ENCODE measurements at regions not wholly inside any gene's neighbourhood (a gene's known extent, or its start where the extent isn't known, plus 50 kb on each side); places are given as distances from the start of the nearest gene placed in this dataset.

- DNase-seq: no peak
- Histone ChIP-seq H3K4me1 (replicated peaks in 1 of 2) (no peaks in the 10 kb centered on the region), H3K27me3 (no peaks in the 10 kb centered on the region), H3K27ac (no peak overlapping the region), H3K36me3 (replicated peaks in 1 of 2) (no peaks in the 10 kb centered on the region), H3K9me3 (replicated peaks in 1 of 3) (no peaks in the 10 kb centered on the region), H3K4me3 (no peak overlapping the region)
- intact Hi-C loops (cut with DNase I): no loop called here
- TF ChIP-seq CTCF (IDR thresholded peaks at IDR 0.05): no peak
- TF ChIP-seq POLR2A (IDR thresholded peaks at IDR 0.05): no peak
Measured at GRCh38 chr12:84290168-84290567, 622.4 kb downstream of the SLC6A15 start.

- intact Hi-C loops (cut with DNase I): no loop called here
- WGBS, 4 donors: 52 to 71% (median 67%) methylated on average over 2 of the region's 2 CpGs
- TF ChIP-seq CTCF (IDR thresholded peaks at IDR 0.05) (no peak), POLR2A (IDR thresholded peaks at IDR 0.05) (no peak)
- no peaks in the 10 kb centered on the region for H3K27me3 ChIP-seq
- no peak overlapping the region for H3K4me3 ChIP-seq
- H3K36me3 ChIP-seq (replicated peaks in 1 of 2): no peaks in the 10 kb centered on the region
- no peaks in the 10 kb centered on the region for H3K4me1 ChIP-seq (replicated peaks in 1 of 2)
- H3K9me3 ChIP-seq (replicated peaks in 1 of 3): peaks cover 0 to 3% (median 0%) of the 10 kb centered on the region in 3 donors
- no peak for DNase-seq
- no peak overlapping the region for H3K27ac ChIP-seq
Measured at GRCh38 chr12:84277986-84278385, 634.6 kb downstream of the SLC6A15 start.

DNA sequence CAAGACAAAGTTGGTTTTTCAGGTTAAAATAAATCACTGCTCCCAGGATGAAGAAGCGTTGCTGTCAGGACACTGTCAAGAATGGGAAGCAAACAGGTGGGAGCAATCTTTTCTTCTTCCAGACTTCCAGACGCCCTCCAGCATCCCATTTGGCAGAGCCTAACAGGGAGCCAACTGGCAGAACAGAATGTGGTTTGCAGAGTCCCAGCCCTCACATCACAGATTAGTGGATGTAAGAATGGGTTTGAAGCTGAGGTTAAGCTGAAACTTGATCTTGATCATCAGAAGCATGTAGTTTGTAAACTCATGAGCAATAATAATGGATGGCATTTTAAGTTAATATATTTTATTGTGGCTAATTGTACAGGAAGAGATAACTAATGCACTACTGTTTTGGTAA, 636.4 kb downstream of the SLC6A15 start:
- H3K4me3 ChIP-seq: no peak overlapping the region
- H3K27me3 ChIP-seq: no peaks in the 10 kb centered on the region
- intact Hi-C loops (cut with DNase I): no loop called here
- 33 to 41% (median 39%) methylated on average over 2 of the region's 2 CpGs for whole genome bisulfite sequencing, 4 donors
- H3K4me1 ChIP-seq (replicated peaks in 1 of 2): no peaks in the 10 kb centered on the region
- DNase-seq: no peak
- no peak overlapping the region for H3K27ac ChIP-seq
- H3K9me3 ChIP-seq (replicated peaks in 1 of 3): peaks cover 0 to 3% (median 0%) of the 10 kb centered on the region in 3 donors
- no peaks in the 10 kb centered on the region for H3K36me3 ChIP-seq (replicated peaks in 1 of 2)
- TF ChIP-seq CTCF (IDR thresholded peaks at IDR 0.05) (no peak), POLR2A (IDR thresholded peaks at IDR 0.05) (no peak)

DNA sequence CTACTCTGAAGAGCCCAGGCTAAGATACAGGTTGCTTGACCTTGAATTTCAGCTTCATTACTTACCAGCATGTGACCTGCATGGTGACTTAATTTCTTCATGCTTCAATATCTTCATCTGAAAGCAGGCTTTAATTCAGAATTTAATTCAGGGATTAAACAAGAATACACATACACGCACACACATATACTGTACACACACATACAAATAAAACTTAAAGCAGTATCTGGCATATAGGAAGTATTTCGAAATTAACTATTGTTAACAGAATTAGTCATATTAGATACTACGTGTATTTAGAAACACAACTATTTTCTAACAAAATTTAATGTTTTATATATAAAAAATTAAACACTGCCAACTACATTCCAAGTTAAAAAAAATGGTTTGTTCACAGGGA, 640.3 kb downstream of the SLC6A15 start:
- 70 to 83% (median 79%) methylated on average over 3 of the region's 3 CpGs for WGBS, 4 donors
- Histone ChIP-seq H3K4me3 (no peak overlapping the region), H3K36me3 (replicated peaks in 1 of 2) (no peaks in the 10 kb centered on the region), H3K4me1 (replicated peaks in 1 of 2) (no peaks in the 10 kb centered on the region), H3K27ac (no peak overlapping the region), H3K27me3 (no peaks in the 10 kb centered on the region), H3K9me3 (replicated peaks in 1 of 3) (no peaks in the 10 kb centered on the region)
- TF ChIP-seq CTCF (IDR thresholded peaks at IDR 0.05) (no peak), POLR2A (IDR thresholded peaks at IDR 0.05) (no peak)
- intact Hi-C loops (cut with DNase I): no loop called here
- no peak for DNase-seq

All from adrenal gland (tissue), 9 donors.